ENCODE measurements at regions not wholly inside any gene's neighbourhood (a gene's known extent, or its start where the extent isn't known, plus 50 kb on each side); places are given as distances from the start of the nearest gene placed in this dataset.

DNA sequence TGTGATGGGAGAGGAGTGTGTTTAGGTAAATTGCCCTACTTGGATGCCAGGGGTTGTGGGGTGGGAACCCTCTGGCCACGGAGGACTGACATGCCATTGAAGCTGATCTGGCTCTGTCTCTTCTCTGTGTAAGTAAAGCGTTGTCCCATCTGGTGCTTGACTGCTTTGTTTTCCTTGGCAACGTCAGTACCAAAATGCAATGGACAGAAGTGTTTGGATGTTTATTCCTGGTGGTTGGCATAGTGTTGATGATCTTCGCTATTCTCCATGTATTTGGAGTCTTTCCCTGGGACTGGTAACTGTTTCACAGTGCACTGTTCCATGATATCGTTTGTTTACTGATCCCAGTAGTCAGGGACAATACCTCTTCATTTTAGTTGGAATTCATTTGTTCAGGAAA, 130.5 kb upstream of the MCTP2 start:
- no peak for DNase-seq (ENCODE audit: low read depth in 2 of 2, low spot score in 1 of 2)

- DNase-seq (ENCODE audit: low read depth in 2 of 2, low spot score in 1 of 2): no peak
These were observed 131.8 kb upstream of the MCTP2 start for GRCh38 chr15:94099574-94099960.

- no peak for DNase-seq (ENCODE audit: low read depth in 2 of 2, low spot score in 1 of 2)
These were observed 132.3 kb upstream of the MCTP2 start for GRCh38 chr15:94098921-94099573.

DNA sequence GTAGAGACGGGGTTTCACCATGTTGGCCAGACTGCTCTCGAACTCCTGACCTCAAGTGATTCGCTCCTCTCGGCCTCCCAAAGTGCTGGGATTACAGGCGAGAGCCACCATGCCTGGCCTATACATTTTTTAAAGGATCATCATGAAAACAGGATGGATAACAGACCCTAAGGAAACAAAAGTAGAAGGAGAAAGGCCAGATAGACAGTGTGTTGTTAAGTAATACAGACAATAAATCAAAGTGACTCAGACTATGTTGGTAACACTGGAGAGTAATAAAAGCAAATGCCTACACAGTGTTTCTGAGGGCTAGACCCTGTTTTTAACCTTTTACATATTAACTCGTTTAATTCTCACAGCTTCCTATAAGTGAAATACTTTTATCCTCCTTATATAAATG, 133.8 kb upstream of the MCTP2 start:
- no peak for DNase-seq (ENCODE audit: low read depth in 2 of 2, low spot score in 1 of 2)

GRCh38 chr15:94094310-94094709, 137.1 kb upstream of the MCTP2 start:
- DNase-seq (ENCODE audit: low read depth in 2 of 2, low spot score in 1 of 2): no peak

- no peak for DNase-seq (ENCODE audit: low read depth in 2 of 2, low spot score in 1 of 2)
These were observed 145.0 kb upstream of the MCTP2 start for GRCh38 chr15:94086341-94086740.

- DNase-seq (ENCODE audit: low read depth in 2 of 2, low spot score in 1 of 2): no peak
These were observed 147.8 kb upstream of the MCTP2 start for GRCh38 chr15:94083467-94084052.

- DNase-seq (ENCODE audit: low read depth in 2 of 2, low spot score in 1 of 2): no peak
These were observed 149.5 kb upstream of the MCTP2 start for GRCh38 chr15:94081829-94082228.

DNA sequence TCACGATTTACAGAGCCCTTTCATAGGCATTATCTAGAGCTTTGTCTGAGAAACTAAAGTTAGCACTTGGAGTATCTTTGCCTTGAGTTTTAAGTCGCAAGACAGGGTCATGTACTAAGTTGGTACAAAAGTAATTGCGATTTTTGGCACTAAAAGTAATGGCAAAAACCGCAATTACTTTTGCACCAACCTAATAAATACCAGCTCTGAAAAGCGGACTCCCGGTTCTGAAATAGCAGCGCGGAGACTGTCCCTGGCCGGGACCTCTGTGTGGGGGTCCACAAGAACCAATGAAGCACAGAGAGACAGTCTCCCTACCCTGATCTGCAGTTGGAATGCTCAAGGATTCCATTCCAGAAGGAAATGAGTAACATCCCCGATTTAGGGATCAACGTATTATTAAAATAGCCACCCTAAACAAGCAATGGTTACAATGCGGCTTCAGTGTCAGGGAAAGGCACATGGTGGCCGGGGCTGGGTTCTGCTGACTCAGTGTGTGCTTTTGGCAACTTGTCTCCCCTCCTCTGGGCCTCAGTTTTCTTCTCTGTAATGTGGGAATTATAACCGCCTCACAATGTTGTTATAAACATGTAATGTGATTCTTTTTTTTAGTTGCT, 150.3 kb upstream of the MCTP2 start:
- no peak for DNase-seq (ENCODE audit: low read depth in 2 of 2, low spot score in 1 of 2)

- DNase-seq (ENCODE audit: low read depth in 2 of 2, low spot score in 1 of 2): no peak
These were observed 150.9 kb upstream of the MCTP2 start for GRCh38 chr15:94080416-94080815.

- no peak for DNase-seq (ENCODE audit: low read depth in 2 of 2, low spot score in 1 of 2)
These were observed 151.4 kb upstream of the MCTP2 start for GRCh38 chr15:94079968-94080367.

DNA sequence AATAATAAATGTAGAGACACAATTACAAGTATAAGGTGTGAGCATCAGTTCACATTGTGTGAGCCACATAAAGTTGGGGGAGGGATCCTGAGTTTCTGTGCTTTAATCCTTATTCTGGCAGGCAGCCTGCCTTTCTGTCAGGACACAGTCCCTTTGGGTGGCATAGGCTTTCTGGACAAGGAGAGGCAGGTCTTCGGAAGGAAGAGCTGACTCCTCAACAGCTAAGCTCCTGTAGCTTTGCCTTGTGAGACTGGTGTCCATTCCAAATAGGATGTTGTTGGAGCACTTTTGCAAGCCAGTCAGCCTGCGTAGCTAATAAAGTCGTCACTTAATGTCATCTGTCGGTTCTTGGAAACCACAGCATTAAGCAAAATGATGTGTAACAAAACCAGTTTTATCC, 151.9 kb upstream of the MCTP2 start:
- no peak for DNase-seq (ENCODE audit: low read depth in 2 of 2, low spot score in 1 of 2)

DNA sequence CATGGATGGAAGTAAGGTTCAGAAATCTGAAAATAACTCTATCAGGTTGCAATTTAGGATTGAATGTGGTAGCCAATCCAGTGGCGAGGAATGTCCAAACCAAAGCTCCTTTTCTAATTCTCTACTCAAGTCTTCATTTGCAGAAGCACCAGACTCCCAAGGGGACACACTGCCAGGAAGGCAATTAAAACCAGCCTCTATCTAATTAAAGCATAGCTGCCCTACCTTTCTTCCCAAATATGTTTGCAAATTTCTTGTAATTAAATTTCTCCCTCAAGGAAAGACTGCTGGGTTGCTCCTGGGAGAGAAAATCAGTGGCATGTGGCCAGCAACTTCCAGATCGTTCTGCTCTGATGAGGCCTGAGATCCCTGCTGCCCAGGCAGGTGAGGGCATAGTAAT, 153.4 kb upstream of the MCTP2 start:
- DNase-seq (ENCODE audit: low read depth in 2 of 2, low spot score in 1 of 2): no peak

GRCh38 chr15:94075349-94075748, 156.0 kb upstream of the MCTP2 start:
- DNase-seq (ENCODE audit: low read depth in 2 of 2, low spot score in 1 of 2): no peak

DNA sequence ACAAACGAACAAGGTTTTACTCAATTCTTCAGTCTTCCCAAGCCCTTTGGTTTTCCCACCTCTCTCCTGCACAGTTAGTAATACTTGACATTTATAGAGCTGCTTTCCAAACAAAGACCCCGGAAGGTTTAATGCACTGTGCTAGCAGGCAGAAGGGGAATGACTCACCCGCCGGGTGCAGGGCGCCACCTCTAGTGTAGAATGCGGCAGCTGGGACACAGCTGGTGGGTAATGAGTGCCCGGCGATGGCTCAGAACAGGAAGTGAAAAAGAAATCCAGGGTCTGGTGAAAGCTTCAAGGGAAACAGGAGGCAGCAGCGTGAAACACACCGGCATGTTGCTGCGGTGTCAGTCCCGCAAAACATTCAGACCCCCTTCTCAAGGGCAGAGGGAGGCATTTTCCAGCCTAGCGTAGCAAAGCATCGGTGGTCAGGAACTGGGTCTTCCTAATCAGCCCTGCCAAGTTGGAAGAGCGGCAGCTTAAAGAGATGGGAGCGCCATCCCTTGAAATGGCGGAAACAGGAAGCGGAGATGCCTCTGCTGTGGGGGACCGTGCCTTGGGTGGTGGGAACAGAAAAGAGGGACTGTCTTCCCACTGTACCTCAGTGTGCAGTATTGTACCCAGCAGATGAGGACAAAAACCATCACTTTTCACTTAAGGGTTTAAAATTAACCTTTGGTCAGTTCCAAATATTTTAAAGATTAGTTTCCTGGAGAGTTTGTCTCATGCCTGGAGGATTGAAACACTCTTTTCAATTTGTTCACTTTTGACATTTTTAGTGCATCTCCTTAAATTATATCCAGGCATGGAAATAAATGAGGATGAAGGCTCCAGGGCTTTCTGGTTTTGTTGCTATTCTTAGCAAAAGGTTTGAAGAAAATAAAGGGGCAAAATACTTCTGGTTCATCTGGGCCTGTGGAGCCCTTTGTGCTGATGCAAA, 160.7 kb upstream of the MCTP2 start:
- no peak for DNase-seq (ENCODE audit: low read depth in 2 of 2, low spot score in 1 of 2)

- no peak for DNase-seq (ENCODE audit: low read depth in 2 of 2, low spot score in 1 of 2)
These were observed 161.5 kb upstream of the MCTP2 start for GRCh38 chr15:94069844-94070243.

GRCh38 chr15:94066811-94067210, 164.6 kb upstream of the MCTP2 start:
- DNase-seq (ENCODE audit: low read depth in 2 of 2, low spot score in 1 of 2): no peak

GRCh38 chr15:94066046-94066445, 165.3 kb upstream of the MCTP2 start:
- no peak for DNase-seq (ENCODE audit: low read depth in 2 of 2, low spot score in 1 of 2)

GRCh38 chr15:94064676-94065313, 166.6 kb upstream of the MCTP2 start:
- DNase-seq (ENCODE audit: low read depth in 2 of 2, low spot score in 1 of 2): no peak

GRCh38 chr15:94061041-94061440, 170.3 kb upstream of the MCTP2 start:
- no peak for DNase-seq (ENCODE audit: low read depth in 2 of 2, low spot score in 1 of 2)

- no peak for DNase-seq (ENCODE audit: low read depth in 2 of 2, low spot score in 1 of 2)
These were observed 172.3 kb upstream of the MCTP2 start for GRCh38 chr15:94059013-94059587.
